Uterus (tissue), 3 donors: ENCODE measurements at regions not wholly inside any gene's neighbourhood (a gene's known extent, or its start where the extent isn't known, plus 50 kb on each side); places are given as distances from the start of the nearest gene placed in this dataset.

Experiments used
- DNase-seq, 2 donors: peaks; one replicate each; pipeline ENCODE4 v3.0.0-alpha.2; 2019 to 2020
- H3K27ac ChIP-seq, 2 donors: fragments of 200-600 bp; sonication (generic); 1 replicate in 1 of 2; 2 replicates in 1 of 2; pipeline ENCODE4 v1.5.1; 2016 to 2018
- H3K27me3 ChIP-seq, 2 donors: fragments of 200-600 bp; sonication (generic); one replicate each; pipeline ENCODE4 v1.5.1; 2018 to 2019; ENCODE audit warnings: control low read depth in 1 of 2
- H3K36me3 ChIP-seq, 2 donors: fragments of 200-600 bp; sonication (generic); one replicate each; pipeline ENCODE4 v1.5.1; 2019; ENCODE audit warnings: control low read depth in 1 of 2
- H3K4me1 ChIP-seq, 2 donors: fragments of 200-600 bp; sonication (generic); one replicate each; pipeline ENCODE4 v1.5.1; 2018 to 2019; ENCODE audit warnings: control low read depth in 1 of 2
- H3K4me3 ChIP-seq, 2 donors: fragments of 200-600 bp; sonication (generic); 1 replicate in 1 of 2; 2 replicates in 1 of 2; pipeline ENCODE4 v1.5.1; 2018 to 2019; ENCODE audit warnings: mild to moderate bottlenecking in 1 of 2
- H3K9me3 ChIP-seq, 2 donors: fragments of 200-600 bp; sonication (generic); one replicate each; pipeline ENCODE4 v1.5.1; 2019; ENCODE audit warnings: control low read depth in 1 of 2
- POLR2A ChIP-seq, 2 donors: fragments of 450-650 bp; IDR thresholded peaks; one replicate each; pipeline ENCODE4 v1.6.1; 2016; ENCODE audit warnings: antibody characterized with exemption in 2 of 2, mild to moderate bottlenecking in 1 of 2, moderate library complexity in 1 of 2
- intact Hi-C: fragments of 100-400 bp; cut with DNase I; formaldehyde crosslinking; loops from one replicate; pipeline ENCODE4 v1.15.1; 2023; ENCODE audit warnings: low total_unique reads
- TF ChIP-seq, protein P1 (sequence below), 4 experiments: fragments of 200-600 bp in 2 of 4; fragments of 450-650 bp in 2 of 4; sonication (generic) in 2 of 4; IDR thresholded peaks; one replicate each; pipeline ENCODE4 v1.5.1; 2016 to 2019; ENCODE audit warnings: antibody characterized with exemption in 4 of 4, mild to moderate bottlenecking in 2 of 4, moderate library complexity in 1 of 4
- donor health status: DM: yes; HTN: yes; CAD: no.

DNA sequence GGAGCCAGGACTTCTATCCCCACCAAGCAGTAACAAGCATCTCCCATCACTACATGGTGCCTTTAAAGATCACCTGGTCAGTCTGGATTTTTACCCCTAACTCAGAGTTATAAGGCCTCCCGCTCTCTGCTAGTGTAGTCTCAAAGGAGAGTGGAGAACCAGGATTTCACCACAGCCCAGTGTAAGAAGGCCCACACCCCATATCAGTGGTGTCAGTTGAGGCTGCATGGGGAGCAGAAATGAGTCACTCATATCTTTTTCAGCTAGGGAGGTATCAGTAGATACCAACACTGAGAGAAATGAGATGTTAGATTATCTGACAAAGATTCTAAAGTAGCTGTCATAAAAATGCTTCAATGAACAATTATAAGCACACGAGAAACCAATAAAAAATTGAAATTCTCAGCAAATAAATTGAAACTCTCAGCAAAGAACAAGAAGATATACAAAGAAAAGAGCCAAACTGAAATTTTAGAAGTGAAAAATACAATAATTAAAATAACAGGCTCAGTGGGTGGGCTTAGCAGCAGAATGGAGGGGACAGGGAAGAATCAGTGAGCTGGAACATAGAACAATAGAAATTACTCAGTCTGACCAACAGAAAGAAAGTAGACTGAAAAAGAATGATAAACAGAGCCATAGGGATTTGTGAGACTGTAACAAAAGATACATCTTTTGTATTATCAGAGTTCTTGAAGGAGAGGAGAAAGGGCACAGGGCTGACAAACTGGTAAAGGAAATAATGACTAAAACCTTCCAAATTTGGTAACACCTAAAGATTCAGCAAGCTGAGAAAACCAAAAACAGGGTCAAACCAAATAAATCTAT, 257.7 kb downstream of the ANAPC1 start:
- H3K4me1 ChIP-seq, result no peaks in the 10 kb centered on the region
- H3K27ac ChIP-seq, result no peak overlapping the region
- intact Hi-C loops, result no loop called here
- H3K4me3 ChIP-seq, result no peak overlapping the region
- TF ChIP-seq POLR2A (IDR thresholded peaks at IDR 0.05), result no peak
- TF ChIP-seq, protein P1, sequence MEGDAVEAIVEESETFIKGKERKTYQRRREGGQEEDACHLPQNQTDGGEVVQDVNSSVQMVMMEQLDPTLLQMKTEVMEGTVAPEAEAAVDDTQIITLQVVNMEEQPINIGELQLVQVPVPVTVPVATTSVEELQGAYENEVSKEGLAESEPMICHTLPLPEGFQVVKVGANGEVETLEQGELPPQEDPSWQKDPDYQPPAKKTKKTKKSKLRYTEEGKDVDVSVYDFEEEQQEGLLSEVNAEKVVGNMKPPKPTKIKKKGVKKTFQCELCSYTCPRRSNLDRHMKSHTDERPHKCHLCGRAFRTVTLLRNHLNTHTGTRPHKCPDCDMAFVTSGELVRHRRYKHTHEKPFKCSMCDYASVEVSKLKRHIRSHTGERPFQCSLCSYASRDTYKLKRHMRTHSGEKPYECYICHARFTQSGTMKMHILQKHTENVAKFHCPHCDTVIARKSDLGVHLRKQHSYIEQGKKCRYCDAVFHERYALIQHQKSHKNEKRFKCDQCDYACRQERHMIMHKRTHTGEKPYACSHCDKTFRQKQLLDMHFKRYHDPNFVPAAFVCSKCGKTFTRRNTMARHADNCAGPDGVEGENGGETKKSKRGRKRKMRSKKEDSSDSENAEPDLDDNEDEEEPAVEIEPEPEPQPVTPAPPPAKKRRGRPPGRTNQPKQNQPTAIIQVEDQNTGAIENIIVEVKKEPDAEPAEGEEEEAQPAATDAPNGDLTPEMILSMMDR (IDR thresholded peaks at IDR 0.05), result no peak
- no peak for DNase-seq
- no peaks in the 10 kb centered on the region for H3K36me3 ChIP-seq
- peaks cover 0 to 5% of the 10 kb centered on the region in 2 donors for H3K9me3 ChIP-seq
- no peaks in the 10 kb centered on the region for H3K27me3 ChIP-seq

DNA sequence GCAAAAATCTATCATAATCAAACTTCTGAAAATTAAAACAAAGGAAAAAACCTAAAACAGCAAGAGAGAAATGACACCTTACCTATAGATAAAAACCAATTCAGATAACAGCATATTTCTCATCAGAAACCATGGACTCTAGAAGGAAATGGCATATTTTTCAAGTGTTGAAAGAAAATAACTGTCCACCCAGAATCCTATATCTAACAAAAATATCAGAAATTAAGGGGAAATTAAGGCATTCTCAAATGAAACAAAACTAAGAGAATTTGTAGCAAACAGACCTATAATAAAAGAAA, 257.2 kb downstream of the ANAPC1 start:
- intact Hi-C loops, result no loop called here
- H3K27ac ChIP-seq, result no peak overlapping the region
- DNase-seq, result no peak

DNA sequence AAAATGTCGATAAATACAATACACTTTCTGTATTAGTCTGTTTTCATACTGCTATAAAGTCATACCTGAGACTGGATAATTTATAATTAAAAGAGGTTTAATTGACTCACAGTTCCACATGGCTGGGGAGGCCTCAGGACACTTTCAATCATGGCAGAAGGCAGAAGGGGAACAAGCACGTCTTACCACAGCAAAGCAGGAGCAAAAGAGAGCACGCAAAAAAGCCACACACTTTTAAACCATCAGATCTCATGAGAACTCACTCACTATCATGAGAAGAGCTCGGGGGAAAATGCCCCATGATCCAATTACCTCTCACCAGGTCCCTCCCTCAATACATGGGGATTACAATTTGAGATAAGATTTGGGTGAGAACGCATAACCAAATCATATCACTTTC, 256.7 kb downstream of the ANAPC1 start:
- intact Hi-C loops, result no loop called here
- no peaks in the 10 kb centered on the region for H3K4me1 ChIP-seq
- H3K27ac ChIP-seq, result no peak overlapping the region
- peaks cover 0 to 5% of the 10 kb centered on the region in 2 donors for H3K9me3 ChIP-seq
- H3K36me3 ChIP-seq, result no peaks in the 10 kb centered on the region
- no peak for DNase-seq
- TF ChIP-seq POLR2A (IDR thresholded peaks at IDR 0.05), result no peak
- TF ChIP-seq, protein P1 (IDR thresholded peaks at IDR 0.05), result no peak
- no peak overlapping the region for H3K4me3 ChIP-seq
- H3K27me3 ChIP-seq, result no peaks in the 10 kb centered on the region

More for the DNA sequence above, 257.2 kb downstream of the ANAPC1 start:
- no peaks in the 10 kb centered on the region for H3K36me3 ChIP-seq
- no peaks in the 10 kb centered on the region for H3K27me3 ChIP-seq
- H3K9me3 ChIP-seq, result peaks cover 0 to 5% of the 10 kb centered on the region in 2 donors
- H3K4me1 ChIP-seq, result no peaks in the 10 kb centered on the region
- no peak for TF ChIP-seq POLR2A (IDR thresholded peaks at IDR 0.05)
- TF ChIP-seq, protein P1 (IDR thresholded peaks at IDR 0.05), result no peak
- H3K4me3 ChIP-seq, result no peak overlapping the region

DNA sequence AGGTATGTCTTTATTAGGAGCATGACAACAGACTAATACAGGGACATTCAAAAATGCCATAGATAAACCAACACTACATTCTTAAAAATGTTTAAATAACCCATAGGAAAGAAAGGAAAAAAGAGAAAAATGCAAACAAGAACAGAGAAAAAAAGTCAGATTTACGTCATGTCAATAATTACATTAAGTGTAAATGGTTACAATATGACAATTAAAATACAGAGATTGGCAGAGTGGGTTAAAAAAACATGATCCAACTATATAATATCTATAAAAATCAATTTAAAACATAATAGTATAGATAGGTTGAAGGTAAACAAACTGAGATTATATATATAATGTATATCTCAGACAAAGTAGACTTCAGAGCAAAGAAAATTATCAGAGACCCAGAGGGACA, 255.8 kb downstream of the ANAPC1 start:
- Histone ChIP-seq H3K4me1 (no peaks in the 10 kb centered on the region), H3K27ac (no peak overlapping the region), H3K4me3 (no peak overlapping the region), H3K9me3 (peaks cover 0 to 5% of the 10 kb centered on the region in 2 donors), H3K27me3 (no peaks in the 10 kb centered on the region), H3K36me3 (no peaks in the 10 kb centered on the region)
- intact Hi-C loops, result no loop called here
- DNase-seq, result no peak
- TF ChIP-seq, protein P1 (IDR thresholded peaks at IDR 0.05), result no peak
- TF ChIP-seq POLR2A (IDR thresholded peaks at IDR 0.05), result no peak

DNA sequence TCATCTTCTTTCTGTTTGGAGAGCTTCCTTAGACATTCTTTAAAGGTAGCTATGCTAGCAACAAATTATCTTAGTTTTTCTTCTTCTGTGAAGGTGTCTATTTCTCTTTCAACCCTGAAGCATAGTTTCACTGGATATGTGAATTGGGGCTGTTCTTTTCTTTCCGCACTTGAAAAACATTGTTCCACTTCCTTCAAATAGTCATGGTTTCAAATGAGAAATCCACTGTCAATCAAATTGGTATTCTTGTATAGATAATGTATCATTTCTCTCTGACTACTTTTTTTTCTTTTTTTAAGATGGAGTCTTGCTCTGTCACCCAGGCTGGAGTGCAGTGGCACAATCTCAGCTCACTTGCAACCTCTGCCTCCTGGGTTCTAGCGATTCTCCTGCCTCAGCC, 254.0 kb downstream of the ANAPC1 start:
- TF ChIP-seq, protein P1 (IDR thresholded peaks at IDR 0.05), result no peak
- no peak for TF ChIP-seq POLR2A (IDR thresholded peaks at IDR 0.05)
- no peaks in the 10 kb centered on the region for H3K27me3 ChIP-seq
- no peaks in the 10 kb centered on the region for H3K36me3 ChIP-seq
- intact Hi-C loops, result no loop called here
- H3K9me3 ChIP-seq, result peaks cover 0 to 5% of the 10 kb centered on the region in 2 donors
- no peak overlapping the region for H3K27ac ChIP-seq
- H3K4me3 ChIP-seq, result no peak overlapping the region
- DNase-seq, result no peak
- H3K4me1 ChIP-seq, result no peaks in the 10 kb centered on the region
